Activated CD8-positive, alpha-beta memory T cell treated with anti-CD3 and anti-CD28 coated beads for 24 hours (primary cell): ENCODE measurements at regions not wholly inside any gene's neighbourhood (a gene's known extent, or its start where the extent isn't known, plus 50 kb on each side); places are given as distances from the start of the nearest gene placed in this dataset.
"Not testable (repeated sequence)": the region's sequence is repeated elsewhere in the genome, so short reads cannot be mapped to it uniquely, and the experiment has no call there.

ENCODE experiments used
- DNase-seq: peaks from one replicate; pipeline ENCODE4 v3.0.0-alpha.2; 2020

GRCh38 chr4:154907345-154908045 is 126.4 kb downstream of the RBM46 start:
- DNase-seq, result not testable (repeated sequence)

GRCh38 chr4:154908168-154908567 is 127.1 kb downstream of the RBM46 start:
- DNase-seq, result no peak

- DNase-seq, result no peak
Observed at GRCh38 chr4:154911097-154911496, 130.0 kb downstream of the RBM46 start.

- no peak for DNase-seq
Observed at GRCh38 chr4:154911608-154912098, 130.6 kb downstream of the RBM46 start.

- no peak for DNase-seq
Observed at GRCh38 chr4:154916068-154916467, 135.0 kb downstream of the RBM46 start.

GRCh38 chr4:154927126-154927680 is 146.1 kb downstream of the RBM46 start:
- no peak for DNase-seq

GRCh38 chr4:154928640-154929257 is 147.7 kb downstream of the RBM46 start:
- no peak for DNase-seq

GRCh38 chr4:154936873-154937272 is 155.8 kb downstream of the RBM46 start:
- DNase-seq, result no peak

- no peak for DNase-seq
Observed at GRCh38 chr4:154939851-154940250, 158.8 kb downstream of the RBM46 start.

GRCh38 chr4:154942176-154942575 is 161.1 kb downstream of the RBM46 start:
- DNase-seq, result no peak

GRCh38 chr4:154944996-154945395 is 163.9 kb downstream of the RBM46 start:
- no peak for DNase-seq

- no peak for DNase-seq
Observed at GRCh38 chr4:154946113-154946512, 165.0 kb downstream of the RBM46 start.

GRCh38 chr4:154953691-154954090 is 172.6 kb downstream of the RBM46 start:
- no peak for DNase-seq

- no peak for DNase-seq
Observed at GRCh38 chr4:154954117-154954516, 173.0 kb downstream of the RBM46 start.

- DNase-seq, result no peak
Observed at GRCh38 chr4:154958121-154958520, 177.0 kb downstream of the RBM46 start.

GRCh38 chr4:154958621-154959358 is 177.7 kb downstream of the RBM46 start:
- no peak for DNase-seq

GRCh38 chr4:154959756-154960155 is 178.7 kb downstream of the RBM46 start:
- no peak for DNase-seq

GRCh38 chr4:154960476-154960875 is 179.4 kb downstream of the RBM46 start:
- DNase-seq, result no peak

GRCh38 chr4:154961263-154961662 is 180.2 kb downstream of the RBM46 start:
- DNase-seq, result no peak

- DNase-seq, result no peak
Observed at GRCh38 chr4:154973244-154974035, 192.4 kb downstream of the RBM46 start.

GRCh38 chr4:154977228-154977627 is 196.2 kb downstream of the RBM46 start:
- DNase-seq, result no peak

GRCh38 chr4:154982187-154983047 is 201.3 kb downstream of the RBM46 start:
- DNase-seq, result peak; percentile 56
